ENCODE measurements at regions not wholly inside any gene's neighbourhood (a gene's known extent, or its start where the extent isn't known, plus 50 kb on each side); places are given as distances from the start of the nearest gene placed in this dataset.
A peak's percentile ranks its signal among the peaks of the same experiment; 100 is the strongest.

DNA sequence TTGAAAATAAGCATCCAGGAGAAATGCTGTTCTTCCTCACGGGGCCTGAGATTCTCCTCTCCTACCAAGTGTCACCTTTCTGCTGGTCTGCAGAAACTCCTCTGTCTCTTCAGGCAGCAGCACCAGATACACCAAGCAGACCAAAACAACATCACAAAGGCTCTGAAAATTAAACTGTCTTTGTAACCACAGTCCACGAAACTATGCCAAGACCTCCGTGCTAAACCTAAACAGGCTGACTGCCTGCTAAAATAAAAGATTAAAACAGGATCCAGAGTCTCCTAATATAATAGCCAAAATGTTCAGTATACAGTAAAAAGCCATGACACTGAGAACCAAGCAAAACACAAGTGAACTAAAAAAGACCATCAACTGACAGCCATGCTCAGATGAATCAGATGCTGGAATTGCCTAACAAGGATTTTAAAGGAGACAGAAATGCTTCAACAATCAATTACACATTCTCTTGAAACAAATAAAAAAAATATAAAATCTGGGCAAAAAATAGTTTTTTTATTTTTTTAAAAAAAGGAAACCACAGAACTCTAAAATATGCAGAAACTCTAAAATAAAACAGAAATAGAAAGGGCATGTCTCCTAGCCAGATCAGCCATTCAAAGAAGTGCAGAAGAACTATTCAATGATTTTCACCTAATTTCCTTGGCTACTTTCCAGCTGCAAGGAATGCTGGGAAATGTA, 50.3 kb upstream of the TOX3 start:
- Histone ChIP-seq H3K14ac (ENCODE audit: insufficient read length) (no peak overlapping the region), H4K20me1 (replicated peaks in 1 of 2; ENCODE audit: control insufficient read depth in 1 of 2, insufficient read depth in 2 of 2, low read length in 2 of 2) (no peaks in the 10 kb centered on the region), H3K4me1 (replicated peaks in 1 of 4; ENCODE audit: control insufficient read depth in 3 of 4, insufficient read depth in 4 of 4, low read length in 3 of 4) (peaks cover 0 to 5% (median 4%) of the 10 kb centered on the region in 4 experiments; a peak in 3 of 7 replicates), H3K27me3 (replicated peaks in 1 of 4; ENCODE audit: control insufficient read depth in 3 of 4, extremely low read depth in 1 of 4, insufficient read depth in 3 of 4, low read length in 3 of 4) (no peaks in the 10 kb centered on the region), H3K9ac (replicated peaks in 1 of 4; ENCODE audit: extremely low read depth in 1 of 4, low read depth in 3 of 4, low read length in 3 of 4) (no peak overlapping the region), H3K56ac (replicated peaks; ENCODE audit: insufficient read length, low read depth, low read length) (no peak overlapping the region), H4K5ac (ENCODE audit: insufficient read length, low read depth, low read length) (no peak overlapping the region), H3K4me3 (ENCODE audit: extremely low read depth in 1 of 4, insufficient read depth in 2 of 4, low read depth in 3 of 4, low read length in 4 of 4) (no peak overlapping the region), H2BK15ac (ENCODE audit: low read length) (no peak overlapping the region), H3K79me2 (ENCODE audit: control insufficient read depth in 1 of 2, insufficient read depth in 2 of 2, low read length in 2 of 2) (no peaks in the 10 kb centered on the region), H3K4me2 (ENCODE audit: insufficient read depth in 1 of 2, low read depth in 2 of 2, low read length in 2 of 2) (no peak overlapping the region), H2AK5ac (ENCODE audit: low read depth, low read length) (no peak overlapping the region), H3K79me1 (ENCODE audit: low read depth, low read length) (no peaks in the 10 kb centered on the region), H3K4ac (replicated peaks; ENCODE audit: insufficient read length, low read depth, low read length) (no peak overlapping the region), H3K27ac (ENCODE audit: low read depth, low read length) (no peak overlapping the region), H4K91ac (replicated peaks; ENCODE audit: insufficient read length, low read length) (no peak overlapping the region), H3K23ac (ENCODE audit: insufficient read length) (no peak overlapping the region), H2BK5ac (ENCODE audit: low read depth, low read length) (no peak overlapping the region), H2BK12ac (ENCODE audit: low read depth, low read length) (no peak overlapping the region), H3K9me3 (ENCODE audit: insufficient read depth in 2 of 2, low read depth in 1 of 2, low read length in 1 of 2) (no peaks in the 10 kb centered on the region), H3K23me2 (ENCODE audit: low read depth, low read length) (no peaks in the 10 kb centered on the region), H3K36me3 (ENCODE audit: control insufficient read depth in 2 of 4, insufficient read depth in 4 of 4, low read length in 3 of 4) (no peaks in the 10 kb centered on the region), H2BK20ac (ENCODE audit: low read length) (no peak overlapping the region), H3K18ac (ENCODE audit: extremely low read depth, low read length) (no peak overlapping the region), H2BK120ac (replicated peaks; ENCODE audit: low read depth, low read length) (no peak overlapping the region), H4K8ac (ENCODE audit: extremely low read depth, insufficient read depth, low read length) (no peak overlapping the region), H2AFZ (ENCODE audit: low read length) (0 out of 2 replicates have a peak overlapping the region, but pooled peaks have one; percentile 12)
- POLR2A ChIA-PET (ENCODE audit: partially characterized antibody) = interaction anchor here (2.2 kb wide), 1 partner anchor 11 kb away, joined by 6 read pairs; no protein-coding TSS in a partner anchor
- CTCF ChIA-PET (ENCODE audit: partially characterized antibody) = interaction anchor here (1.0 kb wide), 1 partner anchor 315 kb away, joined by 3 read pairs; no protein-coding TSS in a partner anchor
- no peak for DNase-seq (ENCODE audit: low read depth in 1 of 2, low spot score in 2 of 2)
- TF ChIP-seq CBX5 (IDR thresholded peaks at IDR 0.05; ENCODE audit: low read depth, low read length) (no peak), MAFK (IDR thresholded peaks at IDR 0.05; ENCODE audit: low read depth, low read length) (no peak), CTCF (IDR thresholded peaks at IDR 0.05; ENCODE audit: control extremely low read depth in 1 of 3, insufficient read depth in 1 of 3, low read depth in 1 of 3, low read length in 3 of 3) (no peak), BACH1 (IDR thresholded peaks at IDR 0.05; ENCODE audit: low read length) (no peak), TBP (IDR thresholded peaks at IDR 0.05; ENCODE audit: low read depth, low read length) (no peak), ZNF274 (IDR thresholded peaks at IDR 0.05; ENCODE audit: borderline replicate concordance, extremely low read depth, low read length) (no peak), EGR1 (IDR thresholded peaks at IDR 0.05; ENCODE audit: borderline replicate concordance, low read depth, low read length) (no peak), CEBPB (IDR thresholded peaks at IDR 0.05; ENCODE audit: low read depth, low read length) (no peak), RNF2 (IDR thresholded peaks at IDR 0.05; ENCODE audit: borderline replicate concordance, low read depth, low read length, missing control alignments, poor library complexity, severe bottlenecking) (no peak), SIX5 (IDR thresholded peaks at IDR 0.05; ENCODE audit: low read depth, low read length) (no peak)
- WGBS, 2 experiments (ENCODE audit: extremely low coverage in 1 of 2, insufficient coverage in 1 of 2, insufficient read length in 1 of 2, insufficient replicate concordance in 2 of 2, low coverage in 1 of 2, low lambda C conversion rate in 2 of 2, missing lambda C conversion rate in 1 of 2) = 86% methylated on average over 3 of the region's 3 CpGs; no CpG with 5 or more reads in 1 of the 2 experiments
- peak; percentile 96 for FAIRE-seq
